ENCODE measurements at regions not wholly inside any gene's neighbourhood (a gene's known extent, or its start where the extent isn't known, plus 50 kb on each side); places are given as distances from the start of the nearest gene placed in this dataset.

DNA sequence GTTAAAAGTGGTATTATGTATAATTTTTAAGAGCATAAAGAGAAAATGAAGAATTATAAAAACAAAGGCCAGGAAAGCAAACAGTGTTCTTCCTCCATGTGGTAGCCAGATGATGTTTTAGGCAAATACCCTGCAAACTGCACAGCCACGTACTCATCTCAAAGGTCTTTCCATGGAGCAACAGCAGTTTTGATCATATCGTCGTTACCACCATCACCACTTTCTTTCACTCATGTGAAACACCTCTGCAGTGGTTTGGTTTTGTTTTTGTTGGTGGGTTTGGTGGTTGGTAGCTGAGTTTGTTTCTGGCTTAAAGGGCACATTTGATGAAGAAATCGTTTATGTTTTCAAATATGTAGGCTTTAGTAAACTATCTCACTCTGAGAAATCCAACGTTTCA is 229.9 kb upstream of the AMELY start:
- DNase-seq: no peak
